Hepatic stellate cell (primary cell): ENCODE measurements at regions not wholly inside any gene's neighbourhood (a gene's known extent, or its start where the extent isn't known, plus 50 kb on each side); places are given as distances from the start of the nearest gene placed in this dataset.

Source experiments
- DNase-seq: peaks from one replicate; pipeline ENCODE4 v3.0.0; 2011; ENCODE audit warnings: low spot score

- DNase-seq, result no peak
Observed at GRCh38 chr12:42670719-42671118, 81.2 kb upstream of the PRICKLE1 start.

- no peak for DNase-seq
Observed at GRCh38 chr12:42669553-42669952, 80.0 kb upstream of the PRICKLE1 start.

- DNase-seq, result no peak
Observed at GRCh38 chr12:42666671-42667243, 77.2 kb upstream of the PRICKLE1 start.

- DNase-seq, result no peak
Observed at GRCh38 chr12:42663621-42664020, 74.1 kb upstream of the PRICKLE1 start.

GRCh38 chr12:42660968-42661937 lies 71.7 kb upstream of the PRICKLE1 start:
- no peak for DNase-seq

- no peak for DNase-seq
Observed at GRCh38 chr12:42660117-42660516, 70.6 kb upstream of the PRICKLE1 start.

- no peak for DNase-seq
Observed at GRCh38 chr12:42652048-42652447, 62.5 kb upstream of the PRICKLE1 start.

DNA sequence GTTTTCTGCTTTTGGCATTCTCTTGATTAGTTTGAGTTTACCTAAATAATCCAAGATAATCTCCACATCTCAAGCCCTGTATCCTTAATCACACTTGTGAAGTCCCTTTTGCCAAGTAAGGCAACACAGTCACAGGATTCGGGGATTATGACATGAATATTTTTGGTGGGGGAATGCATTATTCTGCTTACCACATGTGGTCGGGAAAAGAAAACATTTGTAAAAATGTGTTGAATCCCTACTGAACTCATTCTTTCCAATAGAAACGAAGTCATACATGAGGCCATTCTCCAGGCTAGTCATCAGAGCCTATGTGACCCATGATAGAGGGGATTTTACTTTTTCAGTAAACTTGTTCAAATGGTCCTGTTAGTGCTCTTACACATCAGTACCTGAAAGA lies 58.5 kb upstream of the PRICKLE1 start:
- DNase-seq, result no peak

- no peak for DNase-seq
Observed at GRCh38 chr12:42643881-42644579, 54.5 kb upstream of the PRICKLE1 start.

DNA sequence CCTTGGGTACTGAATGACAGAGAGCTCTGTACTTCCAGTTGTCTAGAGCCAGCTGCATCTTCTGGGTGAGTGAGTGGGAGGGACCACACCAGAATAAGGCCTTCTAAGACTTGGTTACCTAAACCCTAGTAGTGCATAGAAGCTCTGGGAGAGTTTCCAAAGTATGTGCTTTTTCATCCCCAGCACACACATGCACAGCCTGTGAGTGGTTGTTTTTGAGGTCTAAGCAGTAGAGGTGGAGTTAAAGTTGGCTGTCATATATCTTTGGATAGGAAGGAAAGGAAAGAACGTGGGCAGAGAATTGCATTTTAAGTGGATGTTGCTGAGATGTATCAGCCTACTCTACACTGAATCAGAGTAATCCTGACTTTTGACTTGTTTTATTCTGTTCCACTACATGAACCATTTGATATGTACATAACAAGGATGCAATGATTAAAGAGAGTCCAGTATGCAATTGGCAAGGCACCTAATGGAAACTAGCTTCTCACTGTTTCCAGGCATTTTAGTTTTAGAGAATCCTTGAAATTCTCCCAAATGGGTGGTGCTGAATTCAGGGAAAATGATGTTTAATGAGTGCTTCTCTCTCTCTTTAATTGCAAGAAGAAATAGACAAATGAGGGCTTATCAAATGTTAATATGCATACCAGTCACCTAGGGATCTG lies 51.8 kb upstream of the PRICKLE1 start:
- no peak for DNase-seq

GRCh38 chr12:42640391-42640790 lies 50.8 kb upstream of the PRICKLE1 start:
- DNase-seq, result no peak

DNA sequence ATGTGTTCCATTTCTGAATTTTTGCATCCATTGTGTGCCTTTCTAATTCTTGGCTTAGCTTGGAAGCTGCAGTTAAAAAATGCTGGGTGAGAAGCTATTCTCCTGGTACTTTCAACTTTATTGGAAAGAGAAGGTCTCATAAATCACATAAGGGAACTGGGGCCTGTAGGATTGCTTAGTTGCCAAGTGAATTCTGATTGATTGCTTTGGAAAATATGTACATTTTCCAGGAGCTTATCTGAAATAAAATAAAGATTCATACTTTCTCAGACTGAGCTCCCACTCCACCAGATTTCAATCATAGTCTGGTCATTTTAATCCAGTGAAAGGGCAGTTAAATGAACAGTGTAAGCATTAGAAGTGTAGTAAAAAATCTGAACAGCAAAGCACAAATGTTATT lies 50.0 kb upstream of the PRICKLE1 start:
- no peak for DNase-seq
